Activated naive CD4-positive, alpha-beta T cell treated with anti-CD3 and anti-CD28 coated beads, Interleukin-2, amount 50 U/mL, for 72 hours (primary cell): ENCODE measurements at regions not wholly inside any gene's neighbourhood (a gene's known extent, or its start where the extent isn't known, plus 50 kb on each side); places are given as distances from the start of the nearest gene placed in this dataset.
"Not testable (repeated sequence)": the region's sequence is repeated elsewhere in the genome, so short reads cannot be mapped to it uniquely, and the experiment has no call there.

Experiments
- ATAC-seq, 2 donors: fragments of 150-1000 bp; cut with Tn5 transposase; 2 replicates each; pipeline ENCODE4 v1.10.0; 2021; ENCODE audit warnings: mild to moderate bottlenecking in 2 of 2, moderate library complexity in 2 of 2
- DNase-seq, 2 donors: peaks; one replicate each; pipeline ENCODE4 v3.0.0; 2021 to 2022; ENCODE audit warnings: low spot score in 2 of 2
- H3K27ac Mint-ChIP-seq, 2 donors: one replicate each; pipeline ENCODE4 v1.8.0; 2022; ENCODE audit warnings: mild to moderate bottlenecking in 2 of 2, mixed read lengths in 2 of 2
- H3K36me3 Mint-ChIP-seq, 2 donors: one replicate each; pipeline ENCODE4 v1.8.0; 2022; ENCODE audit warnings: mixed read lengths in 2 of 2
- H3K9me3 Mint-ChIP-seq, 2 donors: one replicate each; pipeline ENCODE4 v1.8.0; 2022; ENCODE audit warnings: mixed read lengths in 2 of 2

DNA sequence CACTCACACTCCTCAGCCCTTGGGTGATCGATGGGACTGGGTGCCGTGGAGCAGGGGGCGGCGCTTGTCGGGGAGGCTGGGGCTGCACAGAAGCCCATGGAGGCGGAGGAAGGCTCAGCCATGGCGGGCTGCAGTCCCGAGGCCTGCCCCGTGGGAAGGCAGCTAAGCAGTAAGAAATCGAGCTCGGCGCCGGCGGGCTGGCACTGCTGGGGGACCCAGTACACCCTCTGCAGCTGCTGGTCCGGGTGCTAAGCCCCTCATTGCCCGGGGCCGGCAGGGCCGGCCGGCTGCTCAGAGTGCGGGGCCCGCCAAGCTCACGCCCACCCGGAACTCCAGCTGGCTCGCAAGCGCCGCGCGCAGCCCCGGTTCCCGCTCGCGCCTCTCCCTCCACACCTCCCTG is 942.6 kb downstream of the C4orf33 start:
- H3K9me3 Mint-ChIP-seq, ATAC-seq, H3K27ac Mint-ChIP-seq, DNase-seq, H3K36me3 Mint-ChIP-seq: not testable (repeated sequence)

DNA sequence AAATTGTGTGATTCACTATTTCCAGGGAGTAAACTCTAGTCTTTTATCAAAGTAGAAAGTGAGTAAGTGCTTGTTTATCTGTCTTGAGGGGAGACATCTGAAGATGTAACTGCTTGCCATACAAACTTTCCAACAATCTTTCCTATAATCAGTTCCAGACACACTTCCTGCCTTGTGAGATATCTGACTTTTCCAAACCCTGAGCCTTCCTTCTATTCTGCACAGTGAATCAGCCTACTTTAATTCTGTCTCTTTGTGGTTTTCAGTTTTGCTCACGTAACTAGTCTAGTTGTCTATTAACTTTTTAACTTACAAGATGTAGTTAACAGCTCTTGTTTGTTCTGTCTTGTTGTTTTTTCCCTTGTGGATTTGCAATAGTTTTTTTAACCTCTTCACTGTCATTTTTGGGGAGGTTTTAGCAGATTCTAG is 947.8 kb downstream of the C4orf33 start:
- H3K27ac Mint-ChIP-seq = no peak overlapping the region
- H3K9me3 Mint-ChIP-seq = peaks cover 5 to 15% of the 10 kb centered on the region in 2 donors
- ATAC-seq (no peak), DNase-seq (no peak)
- H3K36me3 Mint-ChIP-seq = peaks cover 0 to under 1% of the 10 kb centered on the region in 2 donors

- DNase-seq (no peak), ATAC-seq (no peak)
- peaks cover 5 to 22% of the 10 kb centered on the region in 2 donors for H3K9me3 Mint-ChIP-seq
- peaks cover 0 to 8% of the 10 kb centered on the region in 2 donors for H3K36me3 Mint-ChIP-seq
- peak overlapping the region in 1 of 2 donors; percentile 87 for H3K27ac Mint-ChIP-seq
These were observed 949.0 kb downstream of the C4orf33 start for GRCh38 chr4:130044788-130045531.

DNA sequence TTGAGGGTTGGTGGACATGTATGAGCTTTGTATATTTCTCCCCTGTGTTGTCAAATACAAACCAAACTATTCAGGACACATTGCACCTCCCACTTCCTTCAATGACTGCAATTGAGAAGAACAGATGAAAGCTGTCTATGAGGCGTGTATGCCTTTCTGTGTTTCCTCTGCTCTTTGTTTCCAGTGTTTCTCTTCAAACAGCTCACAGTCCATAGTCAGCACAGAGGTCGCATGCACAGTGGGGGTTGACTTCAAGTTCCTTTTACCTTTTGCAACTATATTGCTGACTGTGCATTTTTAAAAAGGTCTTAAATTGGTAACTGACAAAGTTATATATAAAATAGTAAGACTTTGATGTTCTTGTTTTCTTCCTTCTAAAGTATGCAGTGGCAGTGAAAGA is 957.8 kb downstream of the C4orf33 start:
- no peak for DNase-seq
- Mint-ChIP-seq H3K9me3 (peaks cover 4 to 24% of the 10 kb centered on the region in 2 donors), H3K27ac (no peak overlapping the region), H3K36me3 (peaks cover 6 to 19% of the 10 kb centered on the region in 2 donors)
- ATAC-seq = no peak

GRCh38 chr4:130054908-130055307 is 959.0 kb downstream of the C4orf33 start:
- ATAC-seq (no peak), DNase-seq (no peak)
- Mint-ChIP-seq H3K27ac (no peak overlapping the region), H3K36me3 (peaks cover 6 to 12% of the 10 kb centered on the region in 2 donors), H3K9me3 (peaks cover 4 to 16% of the 10 kb centered on the region in 2 donors)

- H3K36me3 Mint-ChIP-seq = peaks cover 6 to 12% of the 10 kb centered on the region in 2 donors
- DNase-seq (no peak), ATAC-seq (no peak)
- H3K9me3 Mint-ChIP-seq = peaks cover 12 to 16% of the 10 kb centered on the region in 2 donors
- H3K27ac Mint-ChIP-seq = no peak overlapping the region
These were observed 960.3 kb downstream of the C4orf33 start for GRCh38 chr4:130056286-130056685.

DNA sequence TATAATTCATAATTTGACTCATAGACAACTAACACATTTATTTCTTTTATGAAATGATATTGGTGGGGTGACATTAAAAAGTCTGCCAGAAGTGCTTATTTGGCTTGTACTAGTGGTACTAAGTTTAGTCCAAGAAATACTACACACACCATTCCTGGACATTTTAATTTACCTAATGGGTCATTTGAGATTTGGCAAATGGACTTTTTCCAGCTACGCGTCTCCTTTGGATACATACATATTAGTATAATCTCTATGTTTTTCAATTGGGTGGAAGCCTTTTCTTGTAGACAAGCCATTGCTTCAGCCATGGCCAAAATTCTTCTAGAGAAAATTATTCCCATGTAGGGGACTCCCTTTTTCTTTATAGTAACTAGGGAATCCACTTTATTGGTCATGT is 968.5 kb downstream of the C4orf33 start:
- ATAC-seq (no peak), DNase-seq (no peak)
- H3K36me3 Mint-ChIP-seq = no peaks in the 10 kb centered on the region
- peaks cover 0 to 9% of the 10 kb centered on the region in 2 donors for H3K9me3 Mint-ChIP-seq
- H3K27ac Mint-ChIP-seq = no peak overlapping the region

- no peak overlapping the region for H3K27ac Mint-ChIP-seq
- H3K9me3 Mint-ChIP-seq = peaks cover 0 to 5% of the 10 kb centered on the region in 2 donors
- H3K36me3 Mint-ChIP-seq = no peaks in the 10 kb centered on the region
- no peak for DNase-seq
- ATAC-seq = no peak
These were observed 971.5 kb downstream of the C4orf33 start for GRCh38 chr4:130067419-130067818.

GRCh38 chr4:130068072-130068471 is 972.1 kb downstream of the C4orf33 start:
- Mint-ChIP-seq H3K36me3 (no peaks in the 10 kb centered on the region), H3K27ac (no peak overlapping the region), H3K9me3 (peaks cover 0 to 7% of the 10 kb centered on the region in 2 donors)
- ATAC-seq (no peak), DNase-seq (no peak)

DNA sequence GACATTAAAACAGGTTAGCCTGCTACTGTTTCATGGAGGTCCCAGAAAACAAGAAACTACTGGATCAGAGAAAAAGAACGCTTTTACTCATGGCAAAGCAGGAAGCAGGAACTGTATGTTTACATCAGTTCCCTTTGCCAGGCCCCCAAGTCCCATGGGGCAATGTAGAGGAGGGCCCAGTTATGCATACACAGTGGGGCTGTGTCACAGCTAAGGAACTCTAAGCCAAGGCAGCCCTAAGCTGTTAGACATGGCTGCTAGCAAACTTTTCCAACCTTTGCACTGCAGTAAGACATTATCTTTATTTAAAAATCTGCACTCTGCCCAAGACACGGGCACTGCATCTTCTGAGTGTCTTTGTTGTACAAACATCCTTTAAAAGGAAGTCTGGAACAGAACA is 975.8 kb downstream of the C4orf33 start:
- Mint-ChIP-seq H3K27ac (no peak overlapping the region), H3K9me3 (peaks cover 0 to 7% of the 10 kb centered on the region in 2 donors), H3K36me3 (no peaks in the 10 kb centered on the region)
- no peak for ATAC-seq
- DNase-seq = no peak

- no peak for ATAC-seq
- H3K36me3 Mint-ChIP-seq = no peaks in the 10 kb centered on the region
- DNase-seq = no peak
- H3K27ac Mint-ChIP-seq = no peak overlapping the region
- H3K9me3 Mint-ChIP-seq = peaks cover 0 to 7% of the 10 kb centered on the region in 2 donors
These were observed 977.3 kb downstream of the C4orf33 start for GRCh38 chr4:130073145-130073790.

- Mint-ChIP-seq H3K9me3 (peaks cover 0 to 7% of the 10 kb centered on the region in 2 donors), H3K36me3 (no peaks in the 10 kb centered on the region), H3K27ac (no peak overlapping the region)
- ATAC-seq = no peak
- no peak for DNase-seq
These were observed 978.1 kb downstream of the C4orf33 start for GRCh38 chr4:130074096-130074495.

DNA sequence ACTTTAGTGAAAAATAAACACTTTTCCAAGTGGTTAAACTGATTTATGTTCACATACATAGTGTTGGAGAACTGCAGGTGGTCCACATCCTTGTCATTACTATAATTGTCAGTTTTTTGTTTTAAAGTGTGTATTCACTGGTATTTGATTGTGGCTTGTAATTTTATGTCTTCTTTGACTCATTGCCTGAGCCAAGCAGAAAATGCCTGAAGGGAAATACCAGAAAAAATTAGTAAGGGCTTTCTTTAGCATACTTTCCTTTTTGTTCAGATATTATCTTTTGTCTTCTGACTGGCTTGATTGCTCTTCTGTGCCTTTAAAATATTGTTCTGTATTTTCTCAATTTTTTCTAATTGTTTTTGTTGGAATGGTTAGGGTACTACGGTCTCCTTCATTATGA is 981.3 kb downstream of the C4orf33 start:
- no peak for DNase-seq
- no peak for ATAC-seq
- H3K36me3 Mint-ChIP-seq = no peaks in the 10 kb centered on the region
- H3K9me3 Mint-ChIP-seq = peaks cover 0 to 4% of the 10 kb centered on the region in 2 donors
- H3K27ac Mint-ChIP-seq = no peak overlapping the region

DNA sequence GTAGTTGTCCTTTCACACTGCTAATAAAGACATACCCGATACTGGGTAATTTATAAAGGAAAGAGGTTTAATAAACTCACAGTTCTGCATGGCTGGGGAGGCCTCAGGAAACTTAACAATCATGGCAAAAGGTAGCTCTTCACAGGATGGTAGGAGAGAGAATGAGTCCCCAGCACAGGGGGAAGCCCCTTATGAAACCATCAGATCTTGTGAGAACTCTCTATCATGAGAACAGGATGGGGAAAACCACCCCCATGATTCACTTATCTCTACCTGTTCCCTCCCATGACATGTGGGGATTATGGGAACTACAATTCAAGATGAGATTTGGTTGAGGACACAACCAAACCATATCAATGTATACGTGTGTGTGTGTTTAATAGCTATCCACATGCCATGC is 983.1 kb downstream of the C4orf33 start:
- ATAC-seq, DNase-seq, H3K9me3 Mint-ChIP-seq, H3K27ac Mint-ChIP-seq, H3K36me3 Mint-ChIP-seq: not testable (repeated sequence)

GRCh38 chr4:130080872-130081451 is 985.0 kb downstream of the C4orf33 start:
- ATAC-seq (no peak), DNase-seq (no peak)
- no peaks in the 10 kb centered on the region for H3K9me3 Mint-ChIP-seq
- no peak overlapping the region for H3K27ac Mint-ChIP-seq
- H3K36me3 Mint-ChIP-seq = no peaks in the 10 kb centered on the region

- H3K27ac Mint-ChIP-seq = no peak overlapping the region
- no peak for DNase-seq
- no peaks in the 10 kb centered on the region for H3K36me3 Mint-ChIP-seq
- no peak for ATAC-seq
- H3K9me3 Mint-ChIP-seq = peaks cover 5 to 9% of the 10 kb centered on the region in 2 donors
These were observed 994.5 kb downstream of the C4orf33 start for GRCh38 chr4:130090427-130090826.

GRCh38 chr4:130092187-130093015 is 996.4 kb downstream of the C4orf33 start:
- Mint-ChIP-seq H3K9me3 (peaks cover 5 to 11% of the 10 kb centered on the region in 2 donors), H3K27ac (no peak overlapping the region), H3K36me3 (no peaks in the 10 kb centered on the region)
- DNase-seq (no peak), ATAC-seq (no peak)
